Embryonic facial prominence (tissue), 1 donor: ENCODE measurements at regions not wholly inside any gene's neighbourhood (a gene's known extent, or its start where the extent isn't known, plus 50 kb on each side); places are given as distances from the start of the nearest gene placed in this dataset.
"Not testable (repeated sequence)": the region's sequence is repeated elsewhere in the genome, so short reads cannot be mapped to it uniquely, and the experiment has no call there.

ENCODE experiments used
- DNase-seq: peaks from one replicate; pipeline ENCODE4 v3.0.0-alpha.2; 2016; ENCODE audit errors: extremely low spot score

DNA sequence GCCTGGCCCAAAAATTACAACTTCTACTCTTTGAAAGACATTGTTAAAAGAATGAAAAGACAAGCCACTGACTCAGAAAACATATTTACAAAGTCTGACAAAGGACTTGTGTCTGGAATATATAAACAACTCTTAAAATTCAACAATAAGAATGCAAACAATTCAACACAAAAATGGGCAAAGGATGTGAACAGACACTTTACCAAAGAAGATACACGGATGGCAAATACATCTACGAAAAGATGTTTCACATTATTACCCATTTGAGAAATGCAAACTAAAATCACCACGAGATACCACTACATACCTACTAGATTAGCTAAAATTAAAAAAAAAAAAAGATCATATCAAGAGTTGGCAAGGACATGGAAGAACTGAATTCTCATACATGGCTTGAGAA, 80.8 kb upstream of the METRNL start:
- no peak for DNase-seq

- no peak for DNase-seq
Observed at GRCh38 chr17:83000738-83001137, 78.7 kb upstream of the METRNL start.

- DNase-seq = no peak
Observed at GRCh38 chr17:83002118-83002805, 77.1 kb upstream of the METRNL start.

GRCh38 chr17:83004791-83005380, 74.5 kb upstream of the METRNL start:
- no peak for DNase-seq

GRCh38 chr17:83005639-83006038, 73.8 kb upstream of the METRNL start:
- DNase-seq = no peak

- no peak for DNase-seq
Observed at GRCh38 chr17:83006515-83007455, 72.6 kb upstream of the METRNL start.

GRCh38 chr17:83007504-83008185, 71.8 kb upstream of the METRNL start:
- DNase-seq = no peak

- no peak for DNase-seq
Observed at GRCh38 chr17:83008186-83008510, 71.3 kb upstream of the METRNL start.

- DNase-seq = no peak
Observed at GRCh38 chr17:83008526-83008925, 70.9 kb upstream of the METRNL start.

GRCh38 chr17:83009414-83010205, 69.8 kb upstream of the METRNL start:
- DNase-seq = no peak

- DNase-seq = no peak
Observed at GRCh38 chr17:83010206-83011200, 68.9 kb upstream of the METRNL start.

GRCh38 chr17:83011676-83012075, 67.7 kb upstream of the METRNL start:
- not testable (repeated sequence) for DNase-seq

DNA sequence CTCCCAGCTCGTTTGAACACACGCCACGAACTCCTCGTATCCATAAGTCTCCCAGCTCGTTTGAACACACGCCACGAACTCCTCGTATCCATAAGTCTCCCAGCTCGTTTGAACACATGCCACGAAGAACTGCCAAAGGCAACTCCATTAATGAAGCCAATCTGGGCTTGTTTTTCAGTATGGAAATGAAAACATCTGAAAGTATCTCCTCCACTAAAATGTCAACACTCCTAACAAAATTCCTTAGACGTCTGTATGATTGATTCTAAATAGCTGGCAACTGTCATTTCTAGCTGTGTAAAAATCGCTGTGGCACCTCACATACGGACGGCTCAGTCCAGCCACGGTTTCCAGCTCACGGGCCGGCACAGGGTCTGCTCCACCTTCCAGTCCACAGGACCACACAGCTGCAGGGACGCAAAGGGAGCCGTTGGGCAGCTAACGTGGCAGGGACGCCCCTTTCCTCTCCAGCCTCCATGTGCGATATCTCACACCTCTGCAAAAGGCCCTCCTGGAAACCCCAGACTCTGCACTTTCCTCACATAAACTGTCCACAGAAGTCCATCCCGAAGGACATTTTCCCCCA, 67.1 kb upstream of the METRNL start:
- DNase-seq = peak; percentile 54

GRCh38 chr17:83012868-83013778, 66.3 kb upstream of the METRNL start:
- peak; percentile 81 for DNase-seq

DNA sequence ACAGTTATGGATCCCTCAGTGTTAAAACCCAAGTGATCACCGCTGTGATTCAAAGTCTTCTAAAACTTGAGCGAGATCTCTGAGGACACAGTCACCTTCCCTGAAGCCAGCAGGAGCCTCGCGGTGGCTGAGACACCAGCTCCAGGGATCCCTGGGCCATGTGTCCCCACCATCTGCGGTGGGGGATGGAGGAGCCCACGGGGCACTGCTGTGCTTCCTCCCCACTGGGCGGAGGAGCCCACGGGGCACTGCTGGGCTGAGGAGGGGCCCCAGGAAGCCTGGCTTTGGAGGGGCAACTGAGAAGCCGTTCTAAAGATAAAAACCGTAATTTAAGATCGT, 65.7 kb upstream of the METRNL start:
- DNase-seq = no peak

GRCh38 chr17:83014297-83014696, 65.1 kb upstream of the METRNL start:
- DNase-seq = no peak

GRCh38 chr17:83014940-83015910, 64.2 kb upstream of the METRNL start:
- DNase-seq = no peak
